MCF 10A (cell line): ENCODE measurements at regions not wholly inside any gene's neighbourhood (a gene's known extent, or its start where the extent isn't known, plus 50 kb on each side); places are given as distances from the start of the nearest gene placed in this dataset.

Source experiments
- BruUV-seq: library from RNA; stranded (reverse); fragments of 400-500 nt; replicated peaks from 2 replicates; lab custom pipeline; 2021; lab: Mats Ljungman, UMichigan
- CTCF ChIA-PET: fragments of 300-600 bp; sonication (Branson Sonifier 250); formaldehyde crosslinking; extraction: SDS; loops from one replicate; lab custom pipeline; 2021; ENCODE audit warnings: antibody characterized with exemption, inconsistent platforms; lab: Yijun Ruan, JAX
- POLR2A ChIA-PET: fragments of 300-600, 350-650 bp; sonication (Branson Sonifier 250); formaldehyde crosslinking; extraction: SDS; loops from one replicate; lab custom pipeline; 2020; ENCODE audit warnings: antibody characterized with exemption, inconsistent platforms; lab: Yijun Ruan, JAX
- DNase-seq: peaks from one replicate; pipeline ENCODE4 v3.0.0-alpha.2; 2018; ENCODE audit not compliant: unreplicated experiment
- H3K27ac Mint-ChIP-seq: one replicate; pipeline ENCODE4 v1.8.0; 2022; ENCODE audit warnings: mild to moderate bottlenecking, low read depth, mixed read lengths; ENCODE audit not compliant: unreplicated experiment
- H3K27me3 Mint-ChIP-seq: one replicate; pipeline ENCODE4 v1.8.0; 2022; ENCODE audit warnings: mixed read lengths; ENCODE audit not compliant: insufficient read depth, unreplicated experiment
- H3K36me3 Mint-ChIP-seq: one replicate; pipeline ENCODE4 v1.8.0; 2022; ENCODE audit warnings: mild to moderate bottlenecking, moderate library complexity, mixed read lengths; ENCODE audit not compliant: insufficient read depth, unreplicated experiment
- H3K4me1 Mint-ChIP-seq: one replicate; pipeline ENCODE4 v1.8.0; 2022; ENCODE audit warnings: mixed read lengths; ENCODE audit not compliant: insufficient read depth, unreplicated experiment
- H3K4me3 Mint-ChIP-seq: one replicate; pipeline ENCODE4 v1.8.0; 2022; ENCODE audit warnings: mild to moderate bottlenecking, moderate library complexity, mixed read lengths; ENCODE audit not compliant: unreplicated experiment
- H3K9me3 Mint-ChIP-seq: one replicate; pipeline ENCODE4 v1.8.0; 2022; ENCODE audit warnings: mixed read lengths; ENCODE audit not compliant: unreplicated experiment
- intact Hi-C: fragments of 100-400 bp; cut with micrococcal nuclease; formaldehyde crosslinking; loops from 2 replicates; pipeline ENCODE4 v1.14.1; 2022
- TF ChIP-seq, protein P1 (sequence below): fragments of 200-600 bp; IDR thresholded peaks from one replicate; pipeline ENCODE4 v1.8.0; 2022; ENCODE audit warnings: antibody characterized with exemption, mild to moderate bottlenecking; ENCODE audit not compliant: unreplicated experiment

GRCh38 chr5:124952566-124952965, 206.1 kb upstream of the ZNF608 start:
- POLR2A ChIA-PET = interaction anchor here (1.1 to 1.6 kb wide), 2 partner anchors 11 to 46 kb away, joined by 3 to 6 read pairs; no protein-coding TSS in a partner anchor
- H3K9me3 Mint-ChIP-seq = no peaks in the 10 kb centered on the region
- peak overlapping the region; percentile 53 for H3K27ac Mint-ChIP-seq
- no peak for DNase-seq
- intact Hi-C loops = no loop called here
- TF ChIP-seq, protein P1, sequence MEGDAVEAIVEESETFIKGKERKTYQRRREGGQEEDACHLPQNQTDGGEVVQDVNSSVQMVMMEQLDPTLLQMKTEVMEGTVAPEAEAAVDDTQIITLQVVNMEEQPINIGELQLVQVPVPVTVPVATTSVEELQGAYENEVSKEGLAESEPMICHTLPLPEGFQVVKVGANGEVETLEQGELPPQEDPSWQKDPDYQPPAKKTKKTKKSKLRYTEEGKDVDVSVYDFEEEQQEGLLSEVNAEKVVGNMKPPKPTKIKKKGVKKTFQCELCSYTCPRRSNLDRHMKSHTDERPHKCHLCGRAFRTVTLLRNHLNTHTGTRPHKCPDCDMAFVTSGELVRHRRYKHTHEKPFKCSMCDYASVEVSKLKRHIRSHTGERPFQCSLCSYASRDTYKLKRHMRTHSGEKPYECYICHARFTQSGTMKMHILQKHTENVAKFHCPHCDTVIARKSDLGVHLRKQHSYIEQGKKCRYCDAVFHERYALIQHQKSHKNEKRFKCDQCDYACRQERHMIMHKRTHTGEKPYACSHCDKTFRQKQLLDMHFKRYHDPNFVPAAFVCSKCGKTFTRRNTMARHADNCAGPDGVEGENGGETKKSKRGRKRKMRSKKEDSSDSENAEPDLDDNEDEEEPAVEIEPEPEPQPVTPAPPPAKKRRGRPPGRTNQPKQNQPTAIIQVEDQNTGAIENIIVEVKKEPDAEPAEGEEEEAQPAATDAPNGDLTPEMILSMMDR = no peak
- BruUV-seq = no TSS peak
- H3K36me3 Mint-ChIP-seq = no peaks in the 10 kb centered on the region
- no peaks in the 10 kb centered on the region for H3K27me3 Mint-ChIP-seq
- CTCF ChIA-PET = interaction anchor here (0.6 kb wide), 2 partner anchors 184 to 302 kb away, joined by 3 read pairs; no protein-coding TSS in a partner anchor
- H3K4me1 Mint-ChIP-seq = peaks cover 55% of the 10 kb centered on the region
- no peak overlapping the region for H3K4me3 Mint-ChIP-seq

GRCh38 chr5:124954784-124955183, 208.3 kb upstream of the ZNF608 start:
- no peaks in the 10 kb centered on the region for H3K27me3 Mint-ChIP-seq
- H3K4me1 Mint-ChIP-seq = peaks cover 33% of the 10 kb centered on the region
- BruUV-seq = no TSS peak
- no peaks in the 10 kb centered on the region for H3K9me3 Mint-ChIP-seq
- DNase-seq = no peak
- intact Hi-C loops = no loop called here
- H3K36me3 Mint-ChIP-seq = no peaks in the 10 kb centered on the region
- CTCF ChIA-PET = interaction anchor here (0.7 kb wide), 1 partner anchor 1580 kb away, joined by 3 read pairs; no protein-coding TSS in a partner anchor
- no peak overlapping the region for H3K4me3 Mint-ChIP-seq
- POLR2A ChIA-PET = interaction anchor here (1.1 to 1.2 kb wide), 2 partner anchors 25 to 208 kb away, joined by 3 read pairs; partner anchors contain the start of gene ZNF608
- TF ChIP-seq, protein P1 = no peak
- H3K27ac Mint-ChIP-seq = no peak overlapping the region

GRCh38 chr5:124956471-124957029, 210.1 kb upstream of the ZNF608 start:
- peak overlapping the region; percentile 28 for H3K27ac Mint-ChIP-seq
- CTCF ChIA-PET = no interaction called here
- no peak for DNase-seq
- TF ChIP-seq, protein P1 = no peak
- no peaks in the 10 kb centered on the region for H3K27me3 Mint-ChIP-seq
- H3K4me3 Mint-ChIP-seq = no peak overlapping the region
- no peaks in the 10 kb centered on the region for H3K36me3 Mint-ChIP-seq
- POLR2A ChIA-PET = interaction anchor here (0.7 to 1.5 kb wide), 3 partner anchors 23 to 212 kb away, joined by 3 to 5 read pairs (median 5); no protein-coding TSS in a partner anchor
- H3K9me3 Mint-ChIP-seq = no peaks in the 10 kb centered on the region
- BruUV-seq = no TSS peak
- intact Hi-C loops = no loop called here
- H3K4me1 Mint-ChIP-seq = peaks cover 33% of the 10 kb centered on the region

DNA sequence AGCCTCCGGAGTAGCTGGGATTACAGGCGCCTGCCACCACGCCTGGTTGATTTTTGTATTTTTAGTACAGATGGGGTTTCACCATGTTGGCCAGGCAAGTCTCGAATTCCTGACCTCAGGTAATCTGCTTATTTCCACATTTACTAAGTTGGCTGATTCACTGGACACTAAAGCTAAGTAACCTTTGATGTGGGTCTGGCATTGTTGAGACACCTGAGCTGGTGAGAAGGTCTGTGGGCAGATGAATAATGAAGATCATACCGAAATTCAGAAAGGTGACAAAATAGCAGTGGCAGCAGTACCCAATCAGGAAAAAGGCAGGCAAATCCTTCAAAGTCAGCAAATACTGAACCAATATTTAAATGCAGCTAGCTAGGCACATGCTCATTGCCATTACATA, 210.6 kb upstream of the ZNF608 start:
- peak overlapping the region; percentile 28 for H3K27ac Mint-ChIP-seq
- H3K36me3 Mint-ChIP-seq = no peaks in the 10 kb centered on the region
- CTCF ChIA-PET = no interaction called here
- no peaks in the 10 kb centered on the region for H3K27me3 Mint-ChIP-seq
- intact Hi-C loops = no loop called here
- H3K4me3 Mint-ChIP-seq = no peak overlapping the region
- DNase-seq = peak; percentile 44
- POLR2A ChIA-PET = interaction anchor here (0.6 to 1.5 kb wide), 5 partner anchors 22 to 647 kb away, joined by 3 to 5 read pairs (median 4); no protein-coding TSS in a partner anchor
- TF ChIP-seq, protein P1 = no peak
- no peaks in the 10 kb centered on the region for H3K9me3 Mint-ChIP-seq
- peaks cover 33% of the 10 kb centered on the region for H3K4me1 Mint-ChIP-seq
- no TSS peak for BruUV-seq
